ENCODE measurements at regions not wholly inside any gene's neighbourhood (a gene's known extent, or its start where the extent isn't known, plus 50 kb on each side); places are given as distances from the start of the nearest gene placed in this dataset.

DNA sequence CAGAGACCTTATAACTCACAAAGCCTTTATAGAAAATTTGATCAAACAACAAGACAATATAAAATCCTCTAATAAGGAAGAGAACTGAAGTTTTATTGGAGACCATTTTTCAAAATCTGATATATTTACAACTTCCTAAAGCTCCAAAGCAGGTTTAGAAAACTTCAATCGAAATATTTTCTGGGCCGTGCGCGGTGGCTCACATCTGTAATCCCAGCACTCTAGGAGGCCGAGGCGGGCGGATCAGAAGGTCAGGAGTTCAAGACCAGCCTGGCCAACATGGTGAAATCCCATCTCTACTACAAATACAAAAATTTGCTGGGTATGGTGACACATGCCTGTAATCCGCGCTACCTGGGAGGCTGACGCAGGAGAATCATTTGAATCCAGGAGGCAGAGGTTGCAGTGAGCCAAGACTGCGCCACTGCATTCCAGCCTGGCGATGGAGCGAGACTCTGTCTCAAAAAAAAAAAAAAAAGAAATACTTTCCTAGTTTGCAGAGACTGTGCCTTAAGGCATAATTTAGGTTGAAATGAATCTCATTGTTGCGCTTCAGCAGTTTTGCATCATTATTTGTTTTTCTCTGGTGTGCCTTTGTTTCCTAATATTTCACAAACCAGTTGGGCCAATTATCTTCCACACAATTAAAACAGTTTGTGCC is 60.6 kb upstream of the ASIP start (continued):
- TF ChIP-seq, protein P1, sequence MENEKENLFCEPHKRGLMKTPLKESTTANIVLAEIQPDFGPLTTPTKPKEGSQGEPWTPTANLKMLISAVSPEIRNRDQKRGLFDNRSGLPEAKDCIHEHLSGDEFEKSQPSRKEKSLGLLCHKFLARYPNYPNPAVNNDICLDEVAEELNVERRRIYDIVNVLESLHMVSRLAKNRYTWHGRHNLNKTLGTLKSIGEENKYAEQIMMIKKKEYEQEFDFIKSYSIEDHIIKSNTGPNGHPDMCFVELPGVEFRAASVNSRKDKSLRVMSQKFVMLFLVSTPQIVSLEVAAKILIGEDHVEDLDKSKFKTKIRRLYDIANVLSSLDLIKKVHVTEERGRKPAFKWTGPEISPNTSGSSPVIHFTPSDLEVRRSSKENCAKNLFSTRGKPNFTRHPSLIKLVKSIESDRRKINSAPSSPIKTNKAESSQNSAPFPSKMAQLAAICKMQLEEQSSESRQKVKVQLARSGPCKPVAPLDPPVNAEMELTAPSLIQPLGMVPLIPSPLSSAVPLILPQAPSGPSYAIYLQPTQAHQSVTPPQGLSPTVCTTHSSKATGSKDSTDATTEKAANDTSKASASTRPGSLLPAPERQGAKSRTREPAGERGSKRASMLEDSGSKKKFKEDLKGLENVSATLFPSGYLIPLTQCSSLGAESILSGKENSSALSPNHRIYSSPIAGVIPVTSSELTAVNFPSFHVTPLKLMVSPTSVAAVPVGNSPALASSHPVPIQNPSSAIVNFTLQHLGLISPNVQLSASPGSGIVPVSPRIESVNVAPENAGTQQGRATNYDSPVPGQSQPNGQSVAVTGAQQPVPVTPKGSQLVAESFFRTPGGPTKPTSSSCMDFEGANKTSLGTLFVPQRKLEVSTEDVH (IDR thresholded peaks at IDR 0.05; ENCODE audit: low read depth, partially characterized antibody) = no peak
- TF ChIP-seq BHLHE40 (IDR thresholded peaks at IDR 0.05; ENCODE audit: borderline replicate concordance in 1 of 2, low read depth in 2 of 2, low read length in 1 of 2) = no peak
- TF ChIP-seq EZH2 (IDR thresholded peaks at IDR 0.05; ENCODE audit: borderline replicate concordance, control insufficient read depth, low read depth, low read length) = no peak
- TF ChIP-seq GATAD2B (conservative IDR thresholded peaks at IDR 0.05; ENCODE audit: low read depth) = no peak
- TF ChIP-seq ZNF207 (IDR thresholded peaks at IDR 0.05; ENCODE audit: borderline replicate concordance) = no peak
- TF ChIP-seq, protein P2, sequence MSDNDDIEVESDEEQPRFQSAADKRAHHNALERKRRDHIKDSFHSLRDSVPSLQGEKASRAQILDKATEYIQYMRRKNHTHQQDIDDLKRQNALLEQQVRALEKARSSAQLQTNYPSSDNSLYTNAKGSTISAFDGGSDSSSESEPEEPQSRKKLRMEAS (IDR thresholded peaks at IDR 0.05; ENCODE audit: low read depth, low read length) = no peak
- TF ChIP-seq TCF3 (IDR thresholded peaks at IDR 0.05; ENCODE audit: borderline replicate concordance, insufficient read depth, low read depth, low read length) = no peak
- TF ChIP-seq, protein P3, sequence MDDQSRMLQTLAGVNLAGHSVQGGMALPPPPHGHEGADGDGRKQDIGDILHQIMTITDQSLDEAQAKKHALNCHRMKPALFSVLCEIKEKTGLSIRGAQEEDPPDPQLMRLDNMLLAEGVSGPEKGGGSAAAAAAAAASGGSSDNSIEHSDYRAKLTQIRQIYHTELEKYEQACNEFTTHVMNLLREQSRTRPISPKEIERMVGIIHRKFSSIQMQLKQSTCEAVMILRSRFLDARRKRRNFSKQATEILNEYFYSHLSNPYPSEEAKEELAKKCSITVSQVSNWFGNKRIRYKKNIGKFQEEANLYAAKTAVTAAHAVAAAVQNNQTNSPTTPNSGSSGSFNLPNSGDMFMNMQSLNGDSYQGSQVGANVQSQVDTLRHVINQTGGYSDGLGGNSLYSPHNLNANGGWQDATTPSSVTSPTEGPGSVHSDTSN (IDR thresholded peaks at IDR 0.05; ENCODE audit: insufficient replicate concordance, low read depth, low read length) = no peak
- TF ChIP-seq, protein P4, sequence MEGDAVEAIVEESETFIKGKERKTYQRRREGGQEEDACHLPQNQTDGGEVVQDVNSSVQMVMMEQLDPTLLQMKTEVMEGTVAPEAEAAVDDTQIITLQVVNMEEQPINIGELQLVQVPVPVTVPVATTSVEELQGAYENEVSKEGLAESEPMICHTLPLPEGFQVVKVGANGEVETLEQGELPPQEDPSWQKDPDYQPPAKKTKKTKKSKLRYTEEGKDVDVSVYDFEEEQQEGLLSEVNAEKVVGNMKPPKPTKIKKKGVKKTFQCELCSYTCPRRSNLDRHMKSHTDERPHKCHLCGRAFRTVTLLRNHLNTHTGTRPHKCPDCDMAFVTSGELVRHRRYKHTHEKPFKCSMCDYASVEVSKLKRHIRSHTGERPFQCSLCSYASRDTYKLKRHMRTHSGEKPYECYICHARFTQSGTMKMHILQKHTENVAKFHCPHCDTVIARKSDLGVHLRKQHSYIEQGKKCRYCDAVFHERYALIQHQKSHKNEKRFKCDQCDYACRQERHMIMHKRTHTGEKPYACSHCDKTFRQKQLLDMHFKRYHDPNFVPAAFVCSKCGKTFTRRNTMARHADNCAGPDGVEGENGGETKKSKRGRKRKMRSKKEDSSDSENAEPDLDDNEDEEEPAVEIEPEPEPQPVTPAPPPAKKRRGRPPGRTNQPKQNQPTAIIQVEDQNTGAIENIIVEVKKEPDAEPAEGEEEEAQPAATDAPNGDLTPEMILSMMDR (IDR thresholded peaks at IDR 0.05 in 2 of 3, conservative IDR thresholded peaks at IDR 0.05 in 1 of 3; ENCODE audit: control insufficient read depth in 2 of 3, extremely low read depth in 1 of 3, insufficient read depth in 1 of 3, low read depth in 3 of 3, low read length in 3 of 3) = no peak
- TF ChIP-seq, protein P5, sequence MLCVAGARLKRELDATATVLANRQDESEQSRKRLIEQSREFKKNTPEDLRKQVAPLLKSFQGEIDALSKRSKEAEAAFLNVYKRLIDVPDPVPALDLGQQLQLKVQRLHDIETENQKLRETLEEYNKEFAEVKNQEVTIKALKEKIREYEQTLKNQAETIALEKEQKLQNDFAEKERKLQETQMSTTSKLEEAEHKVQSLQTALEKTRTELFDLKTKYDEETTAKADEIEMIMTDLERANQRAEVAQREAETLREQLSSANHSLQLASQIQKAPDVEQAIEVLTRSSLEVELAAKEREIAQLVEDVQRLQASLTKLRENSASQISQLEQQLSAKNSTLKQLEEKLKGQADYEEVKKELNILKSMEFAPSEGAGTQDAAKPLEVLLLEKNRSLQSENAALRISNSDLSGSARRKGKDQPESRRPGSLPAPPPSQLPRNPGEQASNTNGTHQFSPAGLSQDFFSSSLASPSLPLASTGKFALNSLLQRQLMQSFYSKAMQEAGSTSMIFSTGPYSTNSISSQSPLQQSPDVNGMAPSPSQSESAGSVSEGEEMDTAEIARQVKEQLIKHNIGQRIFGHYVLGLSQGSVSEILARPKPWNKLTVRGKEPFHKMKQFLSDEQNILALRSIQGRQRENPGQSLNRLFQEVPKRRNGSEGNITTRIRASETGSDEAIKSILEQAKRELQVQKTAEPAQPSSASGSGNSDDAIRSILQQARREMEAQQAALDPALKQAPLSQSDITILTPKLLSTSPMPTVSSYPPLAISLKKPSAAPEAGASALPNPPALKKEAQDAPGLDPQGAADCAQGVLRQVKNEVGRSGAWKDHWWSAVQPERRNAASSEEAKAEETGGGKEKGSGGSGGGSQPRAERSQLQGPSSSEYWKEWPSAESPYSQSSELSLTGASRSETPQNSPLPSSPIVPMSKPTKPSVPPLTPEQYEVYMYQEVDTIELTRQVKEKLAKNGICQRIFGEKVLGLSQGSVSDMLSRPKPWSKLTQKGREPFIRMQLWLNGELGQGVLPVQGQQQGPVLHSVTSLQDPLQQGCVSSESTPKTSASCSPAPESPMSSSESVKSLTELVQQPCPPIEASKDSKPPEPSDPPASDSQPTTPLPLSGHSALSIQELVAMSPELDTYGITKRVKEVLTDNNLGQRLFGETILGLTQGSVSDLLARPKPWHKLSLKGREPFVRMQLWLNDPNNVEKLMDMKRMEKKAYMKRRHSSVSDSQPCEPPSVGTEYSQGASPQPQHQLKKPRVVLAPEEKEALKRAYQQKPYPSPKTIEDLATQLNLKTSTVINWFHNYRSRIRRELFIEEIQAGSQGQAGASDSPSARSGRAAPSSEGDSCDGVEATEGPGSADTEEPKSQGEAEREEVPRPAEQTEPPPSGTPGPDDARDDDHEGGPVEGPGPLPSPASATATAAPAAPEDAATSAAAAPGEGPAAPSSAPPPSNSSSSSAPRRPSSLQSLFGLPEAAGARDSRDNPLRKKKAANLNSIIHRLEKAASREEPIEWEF (IDR thresholded peaks at IDR 0.05; ENCODE audit: insufficient replicate concordance, low read depth, low read length) = no peak
